LNCAP (cell line): ENCODE measurements at regions not wholly inside any gene's neighbourhood (a gene's known extent, or its start where the extent isn't known, plus 50 kb on each side); places are given as distances from the start of the nearest gene placed in this dataset.

Experiments
- TF ChIP-seq, protein P1 (sequence below): fragments of 450-650 bp; IDR thresholded peaks from 2 replicates; pipeline ENCODE4 v1.5.1; 2017; ENCODE audit warnings: mild to moderate bottlenecking

DNA sequence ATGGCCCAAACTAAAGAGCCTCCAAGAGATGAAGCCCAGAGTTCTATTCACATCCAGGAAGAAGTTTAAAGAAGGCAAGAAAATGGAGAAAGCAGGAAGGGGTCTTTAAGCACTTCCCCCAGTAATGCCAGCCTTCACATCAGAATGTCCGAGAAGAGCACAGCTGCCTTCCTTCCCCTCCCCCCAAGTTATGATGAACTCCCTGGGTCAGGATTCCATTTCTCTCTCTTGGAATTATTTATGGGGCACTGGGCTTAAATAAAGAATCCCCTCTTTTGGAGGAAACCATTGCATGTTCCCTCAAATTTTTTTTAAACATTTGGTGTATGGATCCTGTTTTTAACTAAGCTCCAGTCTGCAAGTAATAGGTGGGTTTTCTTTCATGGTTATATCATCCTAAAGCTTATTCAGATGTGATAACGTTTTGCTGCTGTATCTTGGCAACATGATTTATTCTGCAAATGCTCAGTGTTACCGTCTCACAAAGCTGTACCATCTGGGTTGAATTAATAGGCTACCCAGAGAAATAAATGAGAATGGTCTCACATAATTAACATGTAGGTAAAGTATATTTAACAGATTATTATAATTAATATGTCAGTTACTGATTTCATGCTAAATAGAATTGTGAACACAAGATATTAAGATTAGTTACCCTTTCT lies 160.9 kb upstream of the TOX3 start:
- TF ChIP-seq, protein P1, sequence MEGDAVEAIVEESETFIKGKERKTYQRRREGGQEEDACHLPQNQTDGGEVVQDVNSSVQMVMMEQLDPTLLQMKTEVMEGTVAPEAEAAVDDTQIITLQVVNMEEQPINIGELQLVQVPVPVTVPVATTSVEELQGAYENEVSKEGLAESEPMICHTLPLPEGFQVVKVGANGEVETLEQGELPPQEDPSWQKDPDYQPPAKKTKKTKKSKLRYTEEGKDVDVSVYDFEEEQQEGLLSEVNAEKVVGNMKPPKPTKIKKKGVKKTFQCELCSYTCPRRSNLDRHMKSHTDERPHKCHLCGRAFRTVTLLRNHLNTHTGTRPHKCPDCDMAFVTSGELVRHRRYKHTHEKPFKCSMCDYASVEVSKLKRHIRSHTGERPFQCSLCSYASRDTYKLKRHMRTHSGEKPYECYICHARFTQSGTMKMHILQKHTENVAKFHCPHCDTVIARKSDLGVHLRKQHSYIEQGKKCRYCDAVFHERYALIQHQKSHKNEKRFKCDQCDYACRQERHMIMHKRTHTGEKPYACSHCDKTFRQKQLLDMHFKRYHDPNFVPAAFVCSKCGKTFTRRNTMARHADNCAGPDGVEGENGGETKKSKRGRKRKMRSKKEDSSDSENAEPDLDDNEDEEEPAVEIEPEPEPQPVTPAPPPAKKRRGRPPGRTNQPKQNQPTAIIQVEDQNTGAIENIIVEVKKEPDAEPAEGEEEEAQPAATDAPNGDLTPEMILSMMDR: no peak

DNA sequence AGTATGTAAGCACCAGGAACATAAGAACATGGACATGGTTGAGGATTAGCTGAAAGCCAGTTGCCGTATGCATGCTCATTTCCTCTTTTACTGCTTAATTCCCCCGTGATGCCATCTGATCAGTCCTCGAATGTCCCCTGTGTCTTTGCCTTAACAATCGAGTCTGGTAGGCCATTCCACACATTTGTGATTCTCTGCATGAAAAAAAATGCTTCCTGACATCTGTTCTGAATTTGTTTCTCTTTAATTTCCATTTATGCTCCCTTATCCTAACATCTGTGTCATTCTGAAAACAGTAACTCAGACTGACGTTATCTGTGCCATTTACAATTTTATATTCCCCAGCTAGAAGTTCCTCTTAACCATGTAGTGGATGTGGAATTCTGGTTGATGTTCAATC lies 158.2 kb upstream of the TOX3 start:
- TF ChIP-seq, protein P1: no peak

DNA sequence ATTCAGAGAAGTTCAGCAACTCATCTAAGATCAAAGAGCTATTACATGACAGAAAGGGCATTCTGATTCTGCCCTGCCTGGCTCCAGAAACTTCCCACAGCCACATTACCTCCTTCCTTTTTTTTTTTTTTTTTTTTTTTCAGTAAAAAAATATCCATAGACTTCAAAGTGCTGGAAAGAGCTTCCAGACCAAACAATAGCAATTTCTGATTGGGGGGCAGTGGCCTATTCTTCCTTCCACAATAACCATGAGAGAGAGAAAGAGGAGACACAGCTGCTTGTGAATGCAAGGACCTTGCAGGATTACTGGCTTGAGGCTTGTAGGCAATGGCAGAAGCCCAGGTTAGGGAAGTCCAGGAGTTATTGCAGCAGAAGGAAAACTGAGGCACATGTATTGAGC lies 151.0 kb upstream of the TOX3 start:
- TF ChIP-seq, protein P1: no peak

DNA sequence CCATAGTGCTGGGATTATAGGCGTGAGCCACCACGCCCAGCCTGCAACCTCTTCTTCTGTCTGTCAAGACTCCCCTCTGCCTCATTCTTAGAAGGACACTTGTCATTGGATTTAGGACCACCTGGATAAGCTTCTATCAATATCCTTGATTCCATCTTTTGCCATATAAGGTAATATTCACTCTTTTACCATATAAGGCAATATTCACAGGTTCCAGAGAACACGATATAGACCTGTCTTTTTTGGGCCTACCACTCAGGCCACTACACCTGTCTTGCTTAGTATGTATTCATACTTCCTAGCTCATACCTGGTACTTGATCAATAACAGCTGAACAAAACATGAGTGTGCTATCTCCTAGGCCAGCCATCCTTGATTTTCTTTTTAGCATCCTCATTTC lies 149.2 kb upstream of the TOX3 start:
- TF ChIP-seq, protein P1: no peak

DNA sequence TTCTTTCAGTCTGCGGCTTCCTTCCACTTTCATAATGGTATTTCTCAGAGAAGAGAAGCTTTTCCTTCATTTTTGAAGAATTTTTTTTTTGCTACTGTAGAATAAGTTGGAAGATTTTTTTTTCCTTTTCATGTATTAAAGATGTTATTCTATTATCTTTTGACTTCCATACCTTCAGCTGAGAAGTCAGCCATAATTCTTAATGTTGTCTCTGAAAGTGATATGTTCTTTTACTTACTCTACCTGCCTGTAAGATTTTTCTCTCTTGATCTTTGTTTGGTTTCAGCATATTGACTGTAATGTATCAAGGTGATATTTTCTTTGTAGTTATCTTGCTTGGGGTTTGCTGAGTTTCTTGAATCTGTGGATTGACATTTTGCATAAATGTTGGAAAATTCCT lies 143.5 kb upstream of the TOX3 start:
- TF ChIP-seq, protein P1: no peak

DNA sequence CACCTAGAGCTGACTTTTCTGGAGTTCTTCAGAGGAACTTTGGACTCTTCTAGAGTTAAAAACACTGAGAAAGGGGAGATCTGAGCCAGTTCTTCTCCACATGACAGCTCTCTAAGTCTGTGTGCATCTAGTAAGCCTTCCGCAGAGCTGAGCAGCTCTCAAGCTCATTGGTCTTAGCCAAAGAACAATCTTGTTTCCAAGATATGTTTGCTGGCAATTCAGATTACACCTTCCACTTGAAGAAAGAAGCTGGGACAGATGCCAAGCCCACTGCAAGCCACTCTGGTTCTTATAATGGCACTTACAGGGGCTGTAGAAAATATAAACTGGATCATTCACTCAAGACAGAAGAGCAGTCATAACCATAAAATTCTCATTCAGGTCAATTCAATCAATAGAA lies 134.1 kb upstream of the TOX3 start:
- TF ChIP-seq, protein P1: no peak

DNA sequence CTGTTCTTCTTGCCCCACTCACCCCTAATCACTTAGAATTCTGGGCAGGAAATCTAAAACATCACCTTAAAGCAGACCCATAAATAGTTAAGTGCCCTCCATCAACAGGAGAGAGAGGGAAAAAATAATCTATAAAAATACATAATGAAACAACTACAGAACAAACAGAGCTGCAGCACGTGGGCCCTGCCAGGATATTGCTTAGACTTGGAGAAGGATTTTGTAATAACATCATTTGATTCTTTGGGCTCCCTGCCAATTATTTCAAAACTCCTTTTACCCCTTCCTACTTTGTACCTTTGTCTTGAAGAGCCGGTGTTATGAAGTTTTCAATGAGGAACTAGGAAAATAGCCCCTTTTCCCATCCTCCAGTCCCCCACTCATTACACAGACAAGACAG lies 130.6 kb upstream of the TOX3 start:
- TF ChIP-seq, protein P1: no peak

DNA sequence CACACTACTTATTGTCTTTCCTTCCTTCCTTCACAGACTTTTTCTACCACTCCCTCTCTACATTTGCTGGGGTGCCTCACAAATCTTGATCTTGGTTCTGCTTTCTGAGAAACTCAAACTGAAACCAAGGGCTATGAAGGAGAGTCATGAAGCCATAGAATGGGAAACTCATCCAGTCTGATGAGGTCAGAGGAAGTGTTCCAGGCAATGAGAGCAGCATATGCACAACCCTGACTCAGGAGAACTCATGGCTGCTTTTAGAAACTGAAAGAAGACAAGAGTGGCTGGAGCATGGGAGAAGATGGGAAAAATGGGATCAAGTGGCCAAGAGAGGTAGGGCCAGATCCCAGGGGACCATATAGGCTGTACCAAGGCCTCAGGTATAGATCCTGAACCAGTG lies 130.0 kb upstream of the TOX3 start:
- TF ChIP-seq, protein P1: no peak
